WTC11 (cell line): ENCODE measurements at regions not wholly inside any gene's neighbourhood (a gene's known extent, or its start where the extent isn't known, plus 50 kb on each side); places are given as distances from the start of the nearest gene placed in this dataset.

Experiments
- ATAC-seq: fragments of 200-7000 bp; cut with Tn5 transposase; 2 replicates; pipeline ENCODE4 v1.10.0; 2021; ENCODE audit warnings: mild to moderate bottlenecking, moderate library complexity
- CTCF ChIA-PET: fragments of 300-600 bp; sonication (Branson Sonifier 250); formaldehyde crosslinking; loops from one replicate; lab custom pipeline; 2021; ENCODE audit warnings: antibody characterized with exemption; lab: Charles Lee
- POLR2A ChIA-PET: fragments of 350-600 bp; sonication (Branson Sonifier 250); formaldehyde crosslinking; loops from one replicate; lab custom pipeline; 2021; ENCODE audit warnings: antibody characterized with exemption; lab: Charles Lee
- DNase-seq: peaks from one replicate; pipeline ENCODE4 v3.0.0; 2021; ENCODE audit warnings: low spot score
- H3K27ac Mint-ChIP-seq: 2 replicates; pipeline ENCODE4 v1.8.0; 2021; ENCODE audit warnings: mixed read lengths
- H3K27me3 Mint-ChIP-seq: 2 replicates; pipeline ENCODE4 v1.8.0; 2021; ENCODE audit warnings: low read depth, mild to moderate bottlenecking, moderate library complexity, mixed read lengths
- H3K36me3 Mint-ChIP-seq: 2 replicates; pipeline ENCODE4 v1.8.0; 2021; ENCODE audit warnings: mixed read lengths
- H3K4me1 Mint-ChIP-seq: 2 replicates; pipeline ENCODE4 v1.8.0; 2022; ENCODE audit warnings: mixed read lengths
- H3K4me3 Mint-ChIP-seq: 2 replicates; pipeline ENCODE4 v1.8.0; 2021; ENCODE audit warnings: mild to moderate bottlenecking, moderate library complexity, mixed read lengths
- H3K9me3 Mint-ChIP-seq: 2 replicates; pipeline ENCODE4 v1.8.0; 2021; ENCODE audit warnings: mixed read lengths
- ATF1 ChIP-seq: sonication (generic); formaldehyde crosslinking; IDR thresholded peaks from 2 replicates; pipeline ENCODE4 v1.8.1; 2023; ENCODE audit warnings: mild to moderate bottlenecking, moderate library complexity, missing genetic modification reagents
- CDX4 ChIP-seq: fragments of 250-450 bp; sonication (Bioruptor Pico); IDR thresholded peaks from 2 replicates; pipeline ENCODE4 v1.9.0; 2021; ENCODE audit warnings: moderate library complexity, mild to moderate bottlenecking, inconsistent platforms, borderline replicate concordance
- E2F1 ChIP-seq: sonication (generic); formaldehyde crosslinking; IDR thresholded peaks from 2 replicates; pipeline ENCODE4 v1.8.0; 2022; ENCODE audit warnings: mild to moderate bottlenecking, missing genetic modification reagents
- ESRRA ChIP-seq: sonication (generic); formaldehyde crosslinking; IDR thresholded peaks from 2 replicates; pipeline ENCODE4 v1.8.1; 2022; ENCODE audit warnings: mild to moderate bottlenecking, missing genetic modification reagents, borderline replicate concordance
- ETV6 ChIP-seq: sonication (generic); formaldehyde crosslinking; IDR thresholded peaks from 2 replicates; pipeline ENCODE4 v1.8.1; 2022; ENCODE audit warnings: mild to moderate bottlenecking, missing genetic modification reagents
- FOXK1 ChIP-seq: sonication (generic); formaldehyde crosslinking; IDR thresholded peaks from 2 replicates; pipeline ENCODE4 v1.8.0; 2022; ENCODE audit warnings: mild to moderate bottlenecking, moderate library complexity, missing genetic modification reagents
- JAZF1 ChIP-seq: fragments of 250-450 bp; sonication (Bioruptor Pico); IDR thresholded peaks from 2 replicates; pipeline ENCODE4 v1.9.0; 2021; ENCODE audit warnings: moderate library complexity, mild to moderate bottlenecking, inconsistent platforms
- JUN ChIP-seq: sonication (generic); formaldehyde crosslinking; IDR thresholded peaks from 2 replicates; pipeline ENCODE4 v1.8.0; 2023; ENCODE audit warnings: mild to moderate bottlenecking, missing genetic modification reagents
- SMAD3 ChIP-seq: sonication (generic); formaldehyde crosslinking; IDR thresholded peaks from 2 replicates; pipeline ENCODE4 v1.8.0; 2022; ENCODE audit warnings: missing genetic modification reagents, mild to moderate bottlenecking, borderline replicate concordance
- SP1 ChIP-seq: sonication (generic); formaldehyde crosslinking; conservative IDR thresholded peaks from 2 replicates; pipeline ENCODE4 v1.8.1; 2022; ENCODE audit warnings: missing genetic modification reagents
- TEAD4 ChIP-seq: sonication (generic); formaldehyde crosslinking; IDR thresholded peaks from 2 replicates; pipeline ENCODE4 v1.8.0; 2022; ENCODE audit warnings: mild to moderate bottlenecking, missing genetic modification reagents
- ZBTB43 ChIP-seq: sonication (generic); formaldehyde crosslinking; IDR thresholded peaks from 2 replicates; pipeline ENCODE4 v1.8.1; 2023; ENCODE audit warnings: mild to moderate bottlenecking, missing genetic modification reagents
- ZNF396 ChIP-seq: fragments of 250-450 bp; sonication (Bioruptor Pico); IDR thresholded peaks from 2 replicates; pipeline ENCODE4 v1.8.0; 2021; ENCODE audit warnings: mild to moderate bottlenecking, moderate library complexity, borderline replicate concordance
- ZNF416 ChIP-seq: fragments of 250-450 bp; sonication (Bioruptor Pico); IDR thresholded peaks from 2 replicates; pipeline ENCODE4 v1.9.0; 2021; ENCODE audit warnings: mild to moderate bottlenecking, inconsistent platforms
- ZNF671 ChIP-seq: fragments of 250-450 bp; sonication (Bioruptor Pico); IDR thresholded peaks from 2 replicates; pipeline ENCODE4 v1.8.0; 2021; ENCODE audit warnings: mild to moderate bottlenecking
- TF ChIP-seq, protein P1 (sequence below): sonication (generic); formaldehyde crosslinking; IDR thresholded peaks from 2 replicates; pipeline ENCODE4 v1.8.1; 2022; ENCODE audit warnings: mild to moderate bottlenecking, moderate library complexity, missing genetic modification reagents
- TF ChIP-seq, protein P2 (sequence below): sonication (generic); formaldehyde crosslinking; IDR thresholded peaks from 2 replicates; pipeline ENCODE4 v1.8.0; 2023; ENCODE audit warnings: missing genetic modification reagents
- TF ChIP-seq, protein P3 (sequence below): sonication (generic); formaldehyde crosslinking; conservative IDR thresholded peaks from 2 replicates; pipeline ENCODE4 v1.8.1; 2023; ENCODE audit warnings: mild to moderate bottlenecking, low read depth, missing genetic modification reagents, moderate library complexity

- Mint-ChIP-seq H3K9me3 (no peaks in the 10 kb centered on the region; the same call in 1 of the 2 replicates), H3K27me3 (no peaks in the 10 kb centered on the region), H3K4me3 (no peak overlapping the region), H3K4me1 (0 out of 2 replicates have a peak, but pooled peaks cover 2% of the 10 kb centered on the region), H3K27ac (no peak overlapping the region), H3K36me3 (no peaks in the 10 kb centered on the region)
- CTCF ChIA-PET = no interaction called here
- no peak for TF ChIP-seq E2F1
- no peak for TF ChIP-seq ZBTB43 (CRISPR knock-in tag)
- no peak for TF ChIP-seq ZNF416 (CRISPR knock-in tag)
- no peak for TF ChIP-seq ZNF396
- TF ChIP-seq ETV6 (CRISPR knock-in tag) = no peak
- no peak for TF ChIP-seq TEAD4 (CRISPR knock-in tag)
- TF ChIP-seq JUN (CRISPR knock-in tag) = no peak
- TF ChIP-seq JAZF1 (CRISPR knock-in tag) = no peak
- no peak for TF ChIP-seq ZNF671 (CRISPR knock-in tag)
- TF ChIP-seq, protein P1, sequence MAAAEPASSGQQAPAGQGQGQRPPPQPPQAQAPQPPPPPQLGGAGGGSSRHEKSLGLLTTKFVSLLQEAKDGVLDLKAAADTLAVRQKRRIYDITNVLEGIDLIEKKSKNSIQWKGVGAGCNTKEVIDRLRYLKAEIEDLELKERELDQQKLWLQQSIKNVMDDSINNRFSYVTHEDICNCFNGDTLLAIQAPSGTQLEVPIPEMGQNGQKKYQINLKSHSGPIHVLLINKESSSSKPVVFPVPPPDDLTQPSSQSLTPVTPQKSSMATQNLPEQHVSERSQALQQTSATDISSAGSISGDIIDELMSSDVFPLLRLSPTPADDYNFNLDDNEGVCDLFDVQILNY (CRISPR knock-in tag) = no peak
- no peak for TF ChIP-seq SMAD3 (CRISPR knock-in tag)
- POLR2A ChIA-PET = no interaction called here
- DNase-seq (no peak), ATAC-seq (no peak)
Measured at GRCh38 chr3:159157275-159157674, 355.4 kb downstream of the MFSD1 start.

- TF ChIP-seq ATF1 (no peak), CDX4 (CRISPR knock-in tag) (no peak), TEAD4 (CRISPR knock-in tag) (no peak), FOXK1 (CRISPR knock-in tag) (no peak), SP1 (no peak), ESRRA (CRISPR knock-in tag) (no peak)
- TF ChIP-seq, protein P2, sequence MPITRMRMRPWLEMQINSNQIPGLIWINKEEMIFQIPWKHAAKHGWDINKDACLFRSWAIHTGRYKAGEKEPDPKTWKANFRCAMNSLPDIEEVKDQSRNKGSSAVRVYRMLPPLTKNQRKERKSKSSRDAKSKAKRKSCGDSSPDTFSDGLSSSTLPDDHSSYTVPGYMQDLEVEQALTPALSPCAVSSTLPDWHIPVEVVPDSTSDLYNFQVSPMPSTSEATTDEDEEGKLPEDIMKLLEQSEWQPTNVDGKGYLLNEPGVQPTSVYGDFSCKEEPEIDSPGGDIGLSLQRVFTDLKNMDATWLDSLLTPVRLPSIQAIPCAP = no peak
- TF ChIP-seq, protein P3, sequence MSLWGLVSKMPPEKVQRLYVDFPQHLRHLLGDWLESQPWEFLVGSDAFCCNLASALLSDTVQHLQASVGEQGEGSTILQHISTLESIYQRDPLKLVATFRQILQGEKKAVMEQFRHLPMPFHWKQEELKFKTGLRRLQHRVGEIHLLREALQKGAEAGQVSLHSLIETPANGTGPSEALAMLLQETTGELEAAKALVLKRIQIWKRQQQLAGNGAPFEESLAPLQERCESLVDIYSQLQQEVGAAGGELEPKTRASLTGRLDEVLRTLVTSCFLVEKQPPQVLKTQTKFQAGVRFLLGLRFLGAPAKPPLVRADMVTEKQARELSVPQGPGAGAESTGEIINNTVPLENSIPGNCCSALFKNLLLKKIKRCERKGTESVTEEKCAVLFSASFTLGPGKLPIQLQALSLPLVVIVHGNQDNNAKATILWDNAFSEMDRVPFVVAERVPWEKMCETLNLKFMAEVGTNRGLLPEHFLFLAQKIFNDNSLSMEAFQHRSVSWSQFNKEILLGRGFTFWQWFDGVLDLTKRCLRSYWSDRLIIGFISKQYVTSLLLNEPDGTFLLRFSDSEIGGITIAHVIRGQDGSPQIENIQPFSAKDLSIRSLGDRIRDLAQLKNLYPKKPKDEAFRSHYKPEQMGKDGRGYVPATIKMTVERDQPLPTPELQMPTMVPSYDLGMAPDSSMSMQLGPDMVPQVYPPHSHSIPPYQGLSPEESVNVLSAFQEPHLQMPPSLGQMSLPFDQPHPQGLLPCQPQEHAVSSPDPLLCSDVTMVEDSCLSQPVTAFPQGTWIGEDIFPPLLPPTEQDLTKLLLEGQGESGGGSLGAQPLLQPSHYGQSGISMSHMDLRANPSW = no peak
- TF ChIP-seq, protein P1 (CRISPR knock-in tag) = no peak
- no peaks in the 10 kb centered on the region; the same call in 1 of the 2 replicates for H3K9me3 Mint-ChIP-seq
- no peak overlapping the region for H3K27ac Mint-ChIP-seq
- no peaks in the 10 kb centered on the region for H3K36me3 Mint-ChIP-seq
- ChIA-PET POLR2A (no interaction called here), CTCF (interaction anchor here (0.9 kb wide), 1 partner anchor 18 kb away, joined by 3 read pairs; no protein-coding TSS in a partner anchor)
- 0 out of 2 replicates have a peak, but pooled peaks cover 2% of the 10 kb centered on the region for H3K4me1 Mint-ChIP-seq
- no peaks in the 10 kb centered on the region for H3K27me3 Mint-ChIP-seq
- no peak for DNase-seq
- no peak overlapping the region for H3K4me3 Mint-ChIP-seq
- no peak for ATAC-seq
Measured at GRCh38 chr3:159158213-159158612, 356.4 kb downstream of the MFSD1 start.
